GM12874 (cell line): ENCODE measurements at regions not wholly inside any gene's neighbourhood (a gene's known extent, or its start where the extent isn't known, plus 50 kb on each side); places are given as distances from the start of the nearest gene placed in this dataset.

Source experiments
- CTCF ChIP-seq: IDR thresholded peaks from 2 replicates; pipeline ENCODE4 v1.5.1; 2011; ENCODE audit warnings: low read depth, mild to moderate bottlenecking, control low read depth, low read length, moderate library complexity; ENCODE audit not compliant: insufficient read depth

- TF ChIP-seq CTCF, result no peak
Observed at GRCh38 chr18:30163573-30163972, 879.0 kb downstream of the DSC3 start.

DNA sequence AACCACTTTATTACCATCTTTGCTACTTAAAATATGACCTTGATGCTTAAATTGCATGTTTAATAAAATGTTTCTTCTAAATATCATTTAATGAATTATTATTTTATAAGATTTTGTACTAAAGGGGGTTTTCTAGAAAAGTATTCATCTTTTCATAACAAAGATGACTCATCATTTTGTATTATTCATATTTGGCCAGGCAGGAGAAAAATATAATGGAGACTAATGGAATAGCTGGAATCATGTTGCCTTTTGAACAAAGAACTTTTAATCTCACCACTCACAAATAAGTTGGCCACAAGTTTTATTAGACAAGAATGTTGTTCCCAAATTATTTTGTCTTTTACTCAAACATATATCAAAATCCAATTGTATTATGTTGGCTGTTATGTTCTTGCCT is 882.4 kb downstream of the DSC3 start:
- TF ChIP-seq CTCF, result no peak

DNA sequence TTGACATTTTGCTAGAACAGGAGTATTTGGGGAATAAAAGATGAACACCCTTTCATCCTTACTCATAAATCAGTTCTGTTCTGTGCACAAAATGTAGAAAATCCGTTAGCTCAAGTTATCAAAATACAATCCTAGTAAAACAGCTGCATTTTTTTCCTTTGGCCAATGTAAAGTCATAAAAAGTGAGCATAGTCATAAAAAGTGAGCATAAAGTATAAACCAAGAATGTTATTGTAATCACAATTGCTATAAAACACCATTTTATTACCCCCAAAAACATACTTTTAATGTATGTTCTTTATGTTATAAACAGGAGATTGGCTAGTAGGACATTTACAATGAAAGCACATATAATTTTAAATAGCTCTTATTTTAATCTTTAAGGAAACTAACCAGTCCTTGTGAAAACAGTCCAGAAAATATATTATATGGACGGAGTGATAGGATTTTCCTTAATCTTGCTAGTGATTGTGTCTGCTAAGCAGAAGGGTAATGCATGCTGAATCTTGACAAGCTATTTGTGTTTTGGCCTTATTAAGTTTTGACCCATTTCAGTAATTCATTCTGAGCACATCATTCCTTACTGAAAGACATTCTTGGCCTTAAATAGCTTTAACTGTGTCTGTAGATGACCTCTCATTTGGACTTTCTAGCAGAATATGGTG is 891.8 kb downstream of the DSC3 start:
- TF ChIP-seq CTCF, result no peak

DNA sequence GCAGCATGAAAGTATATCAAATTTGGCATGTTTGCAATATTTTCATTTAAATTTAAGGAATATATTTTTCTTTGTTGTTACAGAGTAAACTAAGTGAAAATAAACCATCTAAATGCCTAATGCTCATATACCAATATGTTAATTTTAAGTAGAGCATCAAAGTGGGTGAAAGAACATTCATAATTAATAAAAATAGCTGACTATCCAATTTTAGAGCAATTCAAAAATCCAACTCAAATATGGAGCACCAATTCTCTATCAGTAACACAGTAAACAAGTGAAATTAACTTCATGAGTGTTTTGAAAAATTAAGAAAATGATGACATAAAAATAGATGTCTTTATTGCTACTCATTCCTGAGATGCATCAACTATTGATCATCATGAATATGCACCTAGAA is 893.0 kb downstream of the DSC3 start:
- no peak for TF ChIP-seq CTCF

DNA sequence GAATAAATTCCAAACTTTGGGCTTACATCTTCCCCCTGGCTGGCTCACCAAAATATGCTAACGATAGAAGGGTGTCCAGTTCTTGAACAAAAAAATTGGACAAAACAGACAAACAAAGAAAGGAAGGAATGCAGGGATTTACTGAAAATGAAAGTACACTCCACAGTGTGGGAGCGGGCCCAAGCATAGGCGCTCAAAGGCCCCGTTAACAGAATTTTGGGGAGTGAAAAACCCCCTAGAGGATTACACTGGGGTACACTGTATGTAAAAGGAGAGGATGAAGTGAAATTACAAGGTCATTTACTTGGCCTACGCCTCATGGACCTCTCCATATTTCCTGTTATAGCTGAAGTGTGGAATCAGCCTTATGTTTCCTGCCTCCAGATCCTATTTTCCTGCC is 899.7 kb downstream of the DSC3 start:
- no peak for TF ChIP-seq CTCF

- no peak for TF ChIP-seq CTCF
Observed at GRCh38 chr18:30142248-30142647, 900.3 kb downstream of the DSC3 start.

- no peak for TF ChIP-seq CTCF
Observed at GRCh38 chr18:30139631-30140287, 902.8 kb downstream of the DSC3 start.
